GM10266 (cell line): ENCODE measurements at regions not wholly inside any gene's neighbourhood (a gene's known extent, or its start where the extent isn't known, plus 50 kb on each side); places are given as distances from the start of the nearest gene placed in this dataset.
A peak's percentile ranks its signal among the peaks of the same experiment; 100 is the strongest.

Source experiments
- DNase-seq: peaks from one replicate; pipeline ENCODE4 v3.0.0; 2012; ENCODE audit errors: extremely low spot score
- TF ChIP-seq, protein P1 (sequence below): IDR thresholded peaks from 2 replicates; pipeline ENCODE4 v1.5.1; 2012; ENCODE audit warnings: mild to moderate bottlenecking, low read depth; ENCODE audit not compliant: control insufficient read depth, insufficient read depth; ENCODE audit errors: missing control alignments

DNA sequence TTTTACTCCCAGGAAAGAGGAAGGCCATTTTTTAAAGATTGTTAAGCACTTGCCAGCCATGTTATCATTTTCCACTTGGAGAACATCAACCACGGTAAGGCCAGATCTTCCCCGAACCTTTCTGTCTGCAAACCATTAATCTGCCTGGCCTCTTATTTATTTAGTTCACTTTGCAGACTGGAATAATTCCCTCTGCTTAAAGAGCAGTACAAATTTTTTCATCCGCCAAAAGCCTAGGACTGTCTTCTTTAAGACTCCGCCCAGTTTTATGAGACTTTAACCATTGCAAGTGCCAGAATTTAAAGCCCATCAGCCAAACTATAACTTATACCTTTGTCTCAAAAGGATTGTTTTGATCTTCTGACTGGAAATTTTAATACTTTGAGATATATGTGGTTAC lies 426.3 kb downstream of the KCTD12 start:
- no peak for DNase-seq
- TF ChIP-seq, protein P1, sequence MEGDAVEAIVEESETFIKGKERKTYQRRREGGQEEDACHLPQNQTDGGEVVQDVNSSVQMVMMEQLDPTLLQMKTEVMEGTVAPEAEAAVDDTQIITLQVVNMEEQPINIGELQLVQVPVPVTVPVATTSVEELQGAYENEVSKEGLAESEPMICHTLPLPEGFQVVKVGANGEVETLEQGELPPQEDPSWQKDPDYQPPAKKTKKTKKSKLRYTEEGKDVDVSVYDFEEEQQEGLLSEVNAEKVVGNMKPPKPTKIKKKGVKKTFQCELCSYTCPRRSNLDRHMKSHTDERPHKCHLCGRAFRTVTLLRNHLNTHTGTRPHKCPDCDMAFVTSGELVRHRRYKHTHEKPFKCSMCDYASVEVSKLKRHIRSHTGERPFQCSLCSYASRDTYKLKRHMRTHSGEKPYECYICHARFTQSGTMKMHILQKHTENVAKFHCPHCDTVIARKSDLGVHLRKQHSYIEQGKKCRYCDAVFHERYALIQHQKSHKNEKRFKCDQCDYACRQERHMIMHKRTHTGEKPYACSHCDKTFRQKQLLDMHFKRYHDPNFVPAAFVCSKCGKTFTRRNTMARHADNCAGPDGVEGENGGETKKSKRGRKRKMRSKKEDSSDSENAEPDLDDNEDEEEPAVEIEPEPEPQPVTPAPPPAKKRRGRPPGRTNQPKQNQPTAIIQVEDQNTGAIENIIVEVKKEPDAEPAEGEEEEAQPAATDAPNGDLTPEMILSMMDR: no peak

DNA sequence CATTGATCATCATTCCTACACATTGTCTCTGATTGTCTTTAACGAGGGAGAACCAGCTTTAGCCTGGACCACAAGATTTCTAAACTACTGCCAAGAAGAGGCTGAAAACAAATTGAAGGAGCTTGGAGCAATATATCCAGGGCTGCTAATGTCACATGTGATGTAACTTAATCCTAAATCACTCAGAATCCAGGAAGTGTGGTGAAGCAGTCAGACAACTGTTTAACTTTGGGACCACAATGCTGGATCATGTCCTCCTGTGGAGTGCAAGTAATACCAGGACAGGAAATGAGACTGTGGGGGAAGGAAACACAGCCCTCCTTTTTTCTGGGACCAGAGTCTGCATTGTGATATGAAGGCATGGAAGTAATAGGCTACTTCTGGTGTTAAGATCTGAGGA lies 430.2 kb downstream of the KCTD12 start:
- TF ChIP-seq, protein P1: no peak
- no peak for DNase-seq

DNA sequence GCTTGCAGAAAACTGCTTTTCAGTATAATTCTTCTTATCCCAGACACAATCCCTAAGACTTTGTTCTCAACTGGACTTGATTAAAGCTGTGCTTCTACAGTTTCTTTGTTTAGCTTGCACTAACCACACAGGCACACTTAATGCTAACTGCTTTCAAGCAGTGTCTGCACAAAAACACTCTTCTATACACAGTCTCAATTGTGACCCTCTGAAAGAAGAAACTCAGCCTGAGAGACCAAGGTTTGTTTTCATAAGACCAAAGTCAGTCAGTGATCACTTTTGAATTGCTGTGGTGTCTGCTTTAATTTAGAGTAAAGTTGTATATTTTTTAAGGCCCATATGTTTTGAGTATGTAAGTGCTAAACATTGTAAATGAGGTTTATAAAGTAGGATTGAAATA lies 431.2 kb downstream of the KCTD12 start:
- TF ChIP-seq, protein P1: no peak
- no peak for DNase-seq

DNA sequence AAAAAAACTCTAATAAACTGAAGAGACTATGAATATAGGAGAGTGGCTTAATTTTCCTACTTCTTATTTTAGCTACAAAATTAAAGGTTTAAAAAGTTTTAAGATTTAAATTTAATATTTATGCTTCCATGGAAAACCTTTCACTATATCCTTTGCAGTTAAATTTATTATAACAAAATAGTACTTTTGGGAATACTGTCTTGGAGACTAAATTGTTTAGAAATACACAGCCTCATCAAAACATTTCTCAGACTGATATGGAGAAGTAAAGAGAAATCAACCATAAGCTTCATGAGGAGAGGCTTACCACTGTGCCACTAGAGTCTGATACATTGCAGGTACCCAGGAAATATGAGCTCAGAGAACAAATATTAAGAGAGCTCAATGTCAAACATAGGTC lies 436.5 kb downstream of the KCTD12 start:
- TF ChIP-seq, protein P1: no peak
- DNase-seq: no peak

DNA sequence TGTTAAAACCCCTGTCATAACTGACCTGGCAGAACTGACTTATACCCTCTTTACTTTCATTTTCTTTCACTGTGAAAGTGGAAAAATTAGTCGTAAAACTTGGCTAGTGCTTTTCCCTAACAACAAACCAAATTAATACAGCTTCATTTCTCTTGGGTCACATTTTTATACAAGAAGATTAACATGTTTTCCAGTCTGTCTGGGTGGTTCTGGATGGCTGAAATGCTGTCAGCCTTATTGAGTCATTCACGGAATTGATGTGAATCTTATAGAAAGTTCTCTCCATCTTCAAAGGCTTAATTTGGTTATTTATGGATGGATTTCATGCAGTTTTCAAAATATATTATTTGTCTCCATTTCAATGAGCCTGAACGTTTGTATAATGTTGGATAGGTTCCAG lies 440.0 kb downstream of the KCTD12 start:
- TF ChIP-seq, protein P1: no peak
- DNase-seq: no peak

DNA sequence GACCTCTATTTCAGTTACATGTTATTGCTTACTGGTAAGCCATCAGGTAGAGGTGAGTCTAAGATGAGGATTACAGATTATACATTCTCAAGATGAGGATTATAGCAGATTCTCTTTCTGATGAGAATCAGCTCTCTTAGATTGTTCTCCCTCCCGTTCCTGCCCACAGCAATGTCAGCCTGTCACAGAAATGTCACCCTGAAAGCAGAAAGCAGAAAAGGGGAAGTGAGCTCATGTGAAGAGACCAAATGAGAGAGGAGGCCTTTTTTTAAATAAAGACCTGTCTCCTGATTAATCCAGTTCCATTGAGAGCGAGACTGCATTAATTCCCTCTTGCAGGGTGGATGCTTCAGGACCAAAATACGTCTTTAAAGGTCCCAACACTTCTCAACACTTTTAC lies 445.6 kb downstream of the KCTD12 start:
- TF ChIP-seq, protein P1: no peak
- peak; percentile 41 for DNase-seq

DNA sequence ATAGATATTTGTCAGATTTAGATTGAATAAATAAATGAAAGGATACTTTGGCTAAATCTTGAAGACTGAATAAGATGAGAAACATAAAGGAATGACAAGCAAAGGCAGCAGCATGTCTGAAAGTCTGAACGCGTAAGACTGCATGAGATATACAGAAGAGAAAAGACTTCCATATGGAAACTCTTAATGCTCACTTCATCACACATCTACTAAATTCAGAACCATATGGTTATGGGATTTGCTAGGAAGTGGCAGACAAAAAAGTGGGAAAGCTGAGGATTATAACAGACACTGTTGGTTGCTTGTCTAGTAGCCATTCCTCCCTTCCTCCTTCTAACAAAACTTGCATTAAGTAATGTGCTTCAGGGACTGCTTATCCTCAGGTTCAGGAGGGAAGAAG lies 446.7 kb downstream of the KCTD12 start:
- no peak for DNase-seq
- TF ChIP-seq, protein P1: no peak
